Fibroblast of lung (primary cell): ENCODE measurements at regions not wholly inside any gene's neighbourhood (a gene's known extent, or its start where the extent isn't known, plus 50 kb on each side); places are given as distances from the start of the nearest gene placed in this dataset.

Experiments used
- CTCF ChIP-seq, 2 donors: IDR thresholded peaks in 1 of 2; conservative IDR thresholded peaks in 1 of 2; 1 replicate in 1 of 2; 2 replicates in 1 of 2; pipeline ENCODE4 v1.5.1; 2011 to 2012; ENCODE audit warnings: low read length in 2 of 2, control low read depth in 1 of 2, inconsistent platforms in 1 of 2, low read depth in 1 of 2, mild to moderate bottlenecking in 1 of 2
- EZH2 ChIP-seq: IDR thresholded peaks from 2 replicates; pipeline ENCODE4 v1.5.1; 2012; ENCODE audit warnings: low read length, control low read depth, mild to moderate bottlenecking; ENCODE audit errors: missing control alignments

GRCh38 chr1:30596470-30596869, 126.9 kb downstream of the MATN1 start:
- TF ChIP-seq CTCF (conservative IDR thresholded peaks at IDR 0.05 in 1 of 2, IDR thresholded peaks at IDR 0.05 in 1 of 2; ENCODE audit: low read depth in 1 of 2, low read length in 2 of 2) = no peak
- TF ChIP-seq EZH2 = no peak
